Esophagus mucosa (tissue), 1 donor: ENCODE measurements at regions not wholly inside any gene's neighbourhood (a gene's known extent, or its start where the extent isn't known, plus 50 kb on each side); places are given as distances from the start of the nearest gene placed in this dataset.

Experiments
- ATAC-seq: fragments of 200-7000 bp; cut with Tn5 transposase; one replicate; pipeline ENCODE4 v1.9.1; 2020
- donor health status: DM: yes; HTN: yes; CAD: no.

DNA sequence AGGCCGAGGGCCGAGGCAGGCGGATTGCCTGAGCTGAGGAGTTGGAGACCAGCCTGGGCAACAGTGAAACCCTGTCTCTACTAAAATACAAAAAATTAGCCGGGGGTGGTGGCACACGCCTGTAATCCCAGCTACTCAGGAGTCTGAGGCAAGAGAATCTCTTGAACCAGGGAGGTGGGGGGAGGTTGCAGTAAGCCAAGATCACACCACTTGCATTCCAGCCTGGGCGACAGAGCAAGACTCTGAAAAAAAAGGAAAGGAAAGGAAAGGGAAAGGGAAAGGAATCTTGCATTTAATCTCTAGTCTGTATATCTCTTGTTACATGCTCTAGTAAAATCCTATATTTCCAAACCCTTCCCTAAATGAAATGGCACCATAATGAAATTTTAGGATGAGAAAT is 328.3 kb upstream of the ADGRL2 start:
- no peak for ATAC-seq

GRCh38 chr1:81471255-81471654 is 329.5 kb upstream of the ADGRL2 start:
- no peak for ATAC-seq

GRCh38 chr1:81470275-81470674 is 330.5 kb upstream of the ADGRL2 start:
- ATAC-seq = no peak

DNA sequence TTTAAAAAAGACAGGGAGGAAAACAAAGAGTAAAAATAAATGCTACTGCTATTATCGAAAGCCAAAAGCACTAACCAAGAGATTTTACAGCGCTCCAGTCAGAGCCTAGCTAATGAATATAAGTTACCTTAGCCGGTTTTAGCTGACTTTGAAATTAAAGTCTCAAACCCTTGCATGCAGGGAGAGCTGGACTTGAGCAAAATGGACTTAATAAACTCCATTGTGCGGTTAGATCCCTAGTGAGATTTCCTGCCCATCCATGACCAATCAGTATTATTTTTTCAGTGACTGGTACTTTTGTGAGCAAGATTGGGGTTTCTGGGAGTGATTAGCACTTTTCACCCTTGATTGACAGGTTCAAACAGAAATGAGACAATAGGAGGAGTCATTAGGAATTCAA is 333.4 kb upstream of the ADGRL2 start:
- ATAC-seq = no peak

DNA sequence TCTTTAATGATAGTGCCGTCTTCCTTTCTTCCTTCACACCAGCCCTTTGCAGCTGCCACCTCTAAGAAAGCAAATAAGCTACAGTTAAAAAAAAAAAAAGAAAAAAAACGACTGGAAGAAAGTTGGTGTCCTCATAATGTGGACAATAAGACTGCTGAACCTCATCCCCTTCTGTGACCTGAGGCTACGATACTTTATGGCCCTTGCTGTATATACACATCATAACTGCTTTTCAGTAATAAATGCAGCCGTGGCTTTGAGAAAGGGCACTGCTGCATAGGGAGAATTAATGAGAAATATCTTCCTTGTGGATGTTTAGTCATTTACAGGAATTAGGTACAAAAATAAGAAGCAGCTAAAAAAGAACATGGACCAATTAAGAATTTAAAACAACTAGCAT is 333.8 kb upstream of the ADGRL2 start:
- no peak for ATAC-seq

DNA sequence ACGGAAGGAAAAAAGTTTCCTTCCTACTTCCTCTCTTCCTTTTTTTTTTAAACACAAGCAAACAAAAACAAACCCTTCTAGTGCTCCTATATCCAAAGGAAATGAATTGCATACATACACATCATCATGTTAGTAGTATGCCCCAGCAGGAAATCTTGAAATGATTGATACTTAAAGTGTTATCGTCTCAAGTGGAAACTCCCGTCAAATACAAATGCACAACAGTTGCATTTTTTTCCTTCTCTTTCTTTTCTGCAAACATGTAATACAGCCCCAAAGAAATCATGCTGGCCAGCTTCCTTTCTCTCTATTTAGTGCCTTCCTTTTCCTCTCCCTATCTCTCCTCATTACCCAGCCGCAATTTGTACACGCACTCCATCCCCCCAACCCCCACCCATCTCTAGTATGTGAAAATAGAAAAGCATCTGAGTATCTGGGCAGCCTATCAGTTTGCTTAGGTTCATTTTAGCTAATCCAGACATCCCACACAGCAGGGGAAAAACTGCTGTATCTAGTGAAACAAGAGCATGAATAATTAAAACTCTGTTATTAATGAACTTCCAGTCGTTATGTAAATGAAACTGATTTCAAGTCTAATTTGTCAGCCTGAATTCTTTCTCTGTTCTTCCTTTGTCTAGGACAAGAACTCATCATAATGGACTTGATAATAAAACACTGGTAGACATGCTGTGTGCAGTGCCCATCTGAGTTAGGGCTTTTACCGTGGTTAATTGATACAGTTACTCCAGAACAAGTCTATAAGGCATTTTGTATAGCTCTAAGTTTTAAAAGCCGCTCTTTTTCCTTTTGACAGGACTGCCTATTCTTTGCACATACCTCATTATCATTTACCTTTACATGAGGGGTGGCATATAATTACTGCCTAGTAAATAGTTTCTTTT is 336.5 kb upstream of the ADGRL2 start:
- ATAC-seq = no peak

DNA sequence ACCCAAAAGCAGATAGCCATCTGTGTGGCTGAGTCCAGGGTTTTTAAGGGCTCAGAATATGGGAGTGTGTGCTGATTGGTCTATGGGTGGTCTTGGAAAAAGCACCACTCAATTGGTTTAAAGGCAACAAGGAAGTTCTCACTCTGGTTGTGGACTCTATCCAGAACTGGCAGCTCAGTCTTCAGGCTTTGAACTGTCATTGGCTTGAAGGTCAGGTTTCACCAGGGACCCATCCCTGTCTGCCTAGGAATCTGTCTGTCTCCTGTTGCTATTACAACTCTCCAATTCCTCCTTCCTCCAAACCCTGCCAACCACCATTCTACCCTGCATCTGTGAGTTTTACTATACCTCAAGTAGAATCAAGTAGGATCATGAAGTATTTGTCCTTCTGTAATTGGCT is 341.7 kb upstream of the ADGRL2 start:
- no peak for ATAC-seq

- no peak for ATAC-seq
Measured at GRCh38 chr1:81458186-81458585, 342.5 kb upstream of the ADGRL2 start.

DNA sequence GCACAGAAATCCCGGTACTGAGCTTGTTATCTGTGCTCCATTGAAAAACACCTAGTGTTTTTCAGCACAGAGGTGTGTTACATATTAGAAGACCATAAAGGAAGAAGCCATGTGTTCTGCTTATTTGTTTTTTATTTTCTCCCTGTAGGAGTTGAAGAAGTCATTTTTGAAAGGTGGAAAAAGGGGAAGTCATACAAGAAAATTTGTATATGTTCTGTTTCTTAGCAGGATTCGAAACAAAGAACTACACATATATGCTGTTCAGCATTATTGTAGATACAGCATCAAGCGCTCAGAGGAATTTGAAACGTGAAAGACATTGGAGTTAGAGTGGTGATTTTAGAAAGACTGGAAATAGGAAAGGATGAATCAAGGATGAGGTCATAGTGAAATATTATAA is 345.3 kb upstream of the ADGRL2 start:
- ATAC-seq = no peak

DNA sequence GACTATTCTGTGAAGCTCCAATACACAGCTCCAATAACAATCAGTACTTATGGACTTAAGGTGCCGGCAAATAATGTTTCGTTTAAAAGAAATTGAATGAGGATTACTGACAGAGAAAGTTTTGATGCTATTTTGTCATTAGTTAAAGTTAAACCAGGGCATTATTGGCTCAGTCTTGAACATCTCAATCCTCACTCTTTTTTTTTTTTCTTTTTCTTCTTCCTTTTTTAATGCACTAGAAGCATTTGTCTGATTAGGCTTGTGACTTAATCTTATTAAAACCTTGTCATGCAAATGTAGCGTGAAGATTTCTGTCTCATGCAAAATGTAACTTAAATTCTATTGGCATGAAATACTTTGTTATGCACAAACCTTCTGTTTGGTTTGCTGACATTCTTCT is 346.8 kb upstream of the ADGRL2 start:
- ATAC-seq = no peak

DNA sequence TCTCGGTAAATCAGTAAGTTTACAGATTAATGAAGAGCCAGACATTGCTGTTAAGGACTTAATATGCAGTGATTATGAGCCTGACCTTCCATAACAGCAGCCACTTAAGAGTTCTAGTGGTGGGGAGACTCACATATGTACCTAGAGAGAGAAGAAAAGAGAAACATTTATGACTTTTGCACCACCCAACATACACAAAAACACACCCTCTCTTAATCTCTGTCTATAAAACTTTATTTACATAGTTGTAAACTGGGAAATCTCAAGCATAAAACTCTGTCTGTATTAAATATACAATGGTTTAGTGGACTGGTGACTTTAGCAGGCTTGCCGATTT is 347.4 kb upstream of the ADGRL2 start:
- ATAC-seq = peak; percentile 41

DNA sequence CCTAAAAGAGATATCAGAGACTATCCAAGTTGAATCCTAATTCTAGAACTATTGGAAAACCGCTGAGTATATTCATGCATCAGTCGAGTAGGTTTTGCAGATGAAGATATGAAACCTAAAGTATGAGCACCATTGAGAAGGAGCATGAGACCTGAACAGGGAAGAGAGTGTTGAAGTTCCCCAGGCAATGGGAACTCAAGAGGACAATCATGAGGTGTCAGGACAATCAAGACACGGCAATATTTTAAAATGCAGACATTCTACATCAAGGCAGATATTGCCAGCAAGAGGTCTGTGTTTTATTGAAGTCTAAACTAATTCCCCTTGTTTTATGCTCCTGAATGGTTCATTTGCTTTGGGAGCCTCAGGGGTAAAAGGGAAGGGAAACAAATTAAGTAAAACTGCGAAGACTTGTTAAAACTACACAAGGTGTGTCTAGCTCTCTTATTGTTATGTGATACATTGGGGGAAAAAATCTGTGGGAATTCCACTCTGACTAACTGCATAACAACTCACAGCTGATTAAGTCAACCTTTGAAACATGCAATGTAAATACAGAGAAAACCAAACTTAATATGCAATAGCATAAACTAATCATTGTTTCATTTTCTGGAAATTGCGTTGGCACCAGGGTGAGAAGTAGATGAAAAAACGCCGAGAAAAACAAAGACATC is 347.9 kb upstream of the ADGRL2 start:
- ATAC-seq = peak; percentile 61

DNA sequence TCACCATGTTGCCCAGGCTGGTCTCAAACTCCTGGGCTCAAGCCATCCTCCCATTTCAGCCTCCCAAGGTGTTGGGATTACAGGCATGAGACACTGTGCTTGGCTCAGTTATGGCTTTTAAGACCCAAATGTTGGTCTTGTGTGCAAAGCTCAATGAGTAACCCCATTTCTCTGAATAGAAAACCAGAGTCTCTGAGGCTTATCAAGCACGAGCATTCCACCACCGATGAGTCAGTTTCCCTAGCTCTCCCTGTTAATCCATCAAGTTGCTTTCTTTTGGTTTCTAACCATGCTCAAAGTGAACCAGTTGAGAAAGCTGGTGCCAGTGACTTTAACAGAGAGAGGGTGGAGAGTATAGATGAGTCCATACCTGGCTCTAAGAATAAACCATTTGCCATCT is 350.9 kb upstream of the ADGRL2 start:
- ATAC-seq = no peak

DNA sequence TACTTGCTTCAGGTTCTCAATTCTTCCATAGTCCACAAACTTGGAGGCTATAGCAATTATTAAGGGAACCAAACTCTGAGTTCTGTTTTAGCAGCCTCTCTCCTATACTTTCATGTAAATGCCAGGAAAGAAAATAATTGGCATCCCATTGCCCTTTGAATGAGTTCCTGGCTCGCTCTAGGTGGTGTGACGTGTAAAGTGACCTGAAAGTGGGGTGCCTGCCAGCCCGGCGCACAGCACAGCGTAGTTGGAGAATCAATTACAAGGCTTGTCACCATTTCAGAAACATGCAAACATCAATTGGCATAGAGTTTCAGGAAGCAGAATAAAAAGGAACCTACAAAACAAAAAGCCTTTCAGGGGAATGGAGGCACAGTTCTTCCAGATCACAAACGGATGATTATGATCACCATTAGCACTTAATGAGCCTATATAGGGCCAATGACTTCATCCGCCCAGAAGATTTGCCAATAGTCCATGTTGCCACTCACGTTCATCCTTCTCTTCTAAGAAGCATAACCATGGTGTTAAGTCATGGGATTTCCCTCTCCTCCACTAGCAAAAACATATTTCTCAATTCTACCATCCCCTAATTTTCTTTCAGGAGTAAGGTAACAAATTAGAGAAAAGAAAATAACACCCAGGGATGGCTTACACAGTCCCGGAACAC is 354.6 kb upstream of the ADGRL2 start:
- no peak for ATAC-seq

DNA sequence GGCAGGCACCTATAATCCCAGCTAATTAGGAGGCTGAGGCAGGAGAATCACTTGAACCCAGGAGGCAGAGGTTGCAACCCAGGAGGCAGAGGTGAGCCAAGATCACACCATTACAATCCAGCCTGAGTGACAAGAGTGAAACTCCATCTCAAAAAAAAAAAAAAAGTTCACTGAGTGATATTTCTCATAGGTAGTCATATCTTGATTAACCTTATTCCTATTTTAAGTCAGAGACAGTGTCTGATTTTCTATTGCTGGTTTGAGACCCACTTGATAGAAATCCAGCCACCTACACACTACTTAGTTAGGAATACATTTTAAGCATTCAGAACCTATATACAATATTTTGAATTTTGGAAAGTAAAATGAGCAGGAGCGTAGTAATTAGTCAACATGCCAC is 357.4 kb upstream of the ADGRL2 start:
- ATAC-seq = no peak

DNA sequence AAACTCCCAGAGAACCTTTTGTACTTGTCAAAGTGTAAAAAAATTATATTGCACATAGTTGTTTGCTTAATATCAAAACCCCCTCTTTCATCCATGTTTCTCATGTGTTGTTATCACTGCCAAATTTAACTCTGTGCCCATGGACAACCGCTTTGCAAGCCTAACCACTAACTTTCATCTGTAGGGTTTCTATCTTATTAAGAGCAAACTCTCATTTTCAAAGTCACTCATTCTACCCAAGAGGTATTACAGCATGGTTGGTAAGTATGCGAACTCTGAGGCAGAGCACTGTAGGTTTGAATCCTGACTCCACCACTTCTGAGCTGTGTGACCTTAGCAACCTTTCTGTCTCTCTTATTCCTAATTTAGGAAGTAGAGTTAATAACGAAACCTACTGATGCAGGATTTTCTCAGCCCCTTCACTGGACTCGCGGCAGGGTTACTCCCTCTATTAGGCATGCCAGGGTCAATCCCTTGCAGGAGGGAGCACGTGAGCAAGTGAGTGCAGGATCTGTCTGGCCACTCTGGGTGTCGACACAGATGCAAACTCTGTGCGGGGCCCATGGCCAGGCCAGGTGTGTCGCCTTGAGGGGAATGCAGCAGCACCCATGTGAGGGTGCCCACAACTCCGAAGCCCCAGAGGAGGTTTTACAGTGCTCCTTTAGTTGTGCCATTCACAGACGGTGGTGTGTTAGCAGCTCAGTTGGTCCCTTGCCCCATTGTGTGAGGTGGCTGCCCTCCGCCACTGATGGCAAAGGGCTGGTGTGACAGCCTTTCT is 361.5 kb upstream of the ADGRL2 start:
- ATAC-seq = no peak

GRCh38 chr1:81437649-81438048 is 363.1 kb upstream of the ADGRL2 start:
- ATAC-seq = no peak

DNA sequence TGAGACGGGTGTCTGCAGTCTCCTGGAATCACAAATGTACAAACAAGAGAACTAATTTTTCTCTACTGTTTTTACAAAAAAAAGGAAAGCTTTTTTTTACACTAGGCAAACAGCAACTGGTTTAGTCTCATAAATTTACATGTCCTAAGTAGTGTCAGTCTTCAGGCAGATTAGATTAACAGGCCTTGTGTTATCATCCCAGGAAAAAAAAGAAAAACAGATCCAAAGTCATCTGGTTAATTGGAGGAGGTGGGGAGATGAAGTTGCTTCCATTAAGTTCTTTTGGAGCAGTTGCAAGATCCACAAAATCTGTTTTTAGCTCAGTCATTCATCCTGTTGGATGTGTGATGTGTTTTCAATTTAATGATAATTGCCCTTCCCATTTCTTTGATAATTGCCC is 363.5 kb upstream of the ADGRL2 start:
- no peak for ATAC-seq

GRCh38 chr1:81435175-81435574 is 365.6 kb upstream of the ADGRL2 start:
- ATAC-seq = no peak

DNA sequence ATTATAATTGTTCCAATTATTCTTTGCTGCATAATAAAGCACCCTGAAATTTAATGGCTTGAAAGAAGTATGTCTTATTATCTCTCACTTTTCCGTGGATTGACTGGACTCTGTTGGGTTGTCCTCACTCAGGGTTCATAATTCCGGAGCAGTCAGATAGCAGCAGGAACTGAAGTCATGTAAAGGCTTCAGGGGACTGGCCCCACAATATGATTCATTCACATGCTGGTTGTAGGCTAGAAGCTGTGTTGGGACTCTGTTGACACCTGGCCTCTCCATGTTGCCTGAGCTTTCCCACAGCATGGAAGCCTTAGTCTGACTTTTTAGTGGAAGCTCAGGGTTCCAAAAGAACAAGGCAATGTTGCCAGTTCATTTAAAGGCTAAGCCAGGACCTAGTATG is 367.1 kb upstream of the ADGRL2 start:
- ATAC-seq = no peak

DNA sequence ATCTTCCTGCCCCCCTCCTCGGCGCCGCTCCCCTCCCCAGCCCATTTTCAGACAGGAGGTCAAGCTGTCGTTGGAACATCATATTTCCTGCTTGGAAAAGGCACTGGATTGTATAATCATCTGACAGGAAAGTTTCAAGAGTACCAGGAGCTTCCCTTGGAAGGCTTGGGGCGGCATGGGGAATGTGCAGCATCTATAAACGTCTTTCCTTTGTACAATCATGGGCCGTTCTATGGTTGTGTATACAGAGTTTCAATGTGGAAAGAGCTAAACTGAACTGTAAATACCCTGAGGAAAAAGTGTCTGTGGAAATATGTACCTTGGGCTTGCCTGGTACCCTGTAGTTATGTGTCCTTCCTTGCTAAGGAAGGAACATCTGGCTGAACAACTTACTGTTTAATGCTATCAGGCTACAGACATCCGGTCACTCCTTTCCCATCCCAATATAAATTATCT is 368.1 kb upstream of the ADGRL2 start:
- ATAC-seq = no peak

- ATAC-seq = no peak
Measured at GRCh38 chr1:81432059-81432458, 368.7 kb upstream of the ADGRL2 start.

GRCh38 chr1:81431624-81432000 is 369.1 kb upstream of the ADGRL2 start:
- ATAC-seq = no peak
